Left ventricle myocardium inferior (tissue), 1 donor: ENCODE measurements at regions not wholly inside any gene's neighbourhood (a gene's known extent, or its start where the extent isn't known, plus 50 kb on each side); places are given as distances from the start of the nearest gene placed in this dataset.

Experiments
- DNase-seq: peaks from one replicate; pipeline ENCODE4 v3.0.0-alpha.2; 2020
- H3K27ac ChIP-seq: fragments of 200-600 bp; replicated peaks from 2 replicates; pipeline ENCODE4 v1.8.0; 2021
- H3K27me3 ChIP-seq: fragments of 200-600 bp; 2 replicates; pipeline ENCODE4 v1.8.0; 2021; ENCODE audit warnings: low read depth
- H3K36me3 ChIP-seq: fragments of 200-600 bp; 2 replicates; pipeline ENCODE4 v1.8.0; 2021
- H3K4me1 ChIP-seq: fragments of 200-600 bp; 2 replicates; pipeline ENCODE4 v1.8.0; 2021
- H3K4me3 ChIP-seq: fragments of 200-600 bp; 2 replicates; pipeline ENCODE4 v1.8.0; 2021; ENCODE audit warnings: mild to moderate bottlenecking, moderate library complexity
- H3K9me3 ChIP-seq: fragments of 200-600 bp; replicated peaks from 2 replicates; pipeline ENCODE4 v1.8.0; 2021
- CTCF ChIP-seq: fragments of 200-600 bp; IDR thresholded peaks from 2 replicates; pipeline ENCODE4 v1.8.0; 2021; ENCODE audit warnings: antibody characterized with exemption, mild to moderate bottlenecking, borderline replicate concordance
- intact Hi-C: fragments of 100-400 bp; cut with micrococcal nuclease; formaldehyde crosslinking; loops from one replicate; pipeline ENCODE4 v1.11.0; 2022
- donor health status: DM: no; HTN: yes; CAD: no; lungs with severe emphysema.

- intact Hi-C loops: no loop called here
- no peak for TF ChIP-seq CTCF
- H3K27me3 ChIP-seq: peaks cover 34% of the 10 kb centered on the region
- no peaks in the 10 kb centered on the region for H3K4me1 ChIP-seq
- H3K4me3 ChIP-seq: no peak overlapping the region
- DNase-seq: no peak
- no peaks in the 10 kb centered on the region for H3K36me3 ChIP-seq
- H3K27ac ChIP-seq: no peak overlapping the region
- no peaks in the 10 kb centered on the region for H3K9me3 ChIP-seq
Measured at GRCh38 chr11:116384407-116384806, 388.4 kb downstream of the BUD13 start.

- intact Hi-C loops: no loop called here
- DNase-seq: no peak
- Histone ChIP-seq H3K9me3 (no peaks in the 10 kb centered on the region), H3K27me3 (peaks cover 69% of the 10 kb centered on the region), H3K4me1 (no peaks in the 10 kb centered on the region), H3K27ac (no peak overlapping the region), H3K36me3 (no peaks in the 10 kb centered on the region), H3K4me3 (no peak overlapping the region)
- no peak for TF ChIP-seq CTCF
Measured at GRCh38 chr11:116379185-116379828, 393.5 kb downstream of the BUD13 start.

GRCh38 chr11:116376547-116376946 lies 396.2 kb downstream of the BUD13 start:
- intact Hi-C loops: no loop called here
- Histone ChIP-seq H3K4me1 (no peaks in the 10 kb centered on the region), H3K36me3 (no peaks in the 10 kb centered on the region), H3K27me3 (peaks cover 51% of the 10 kb centered on the region), H3K4me3 (no peak overlapping the region), H3K9me3 (no peaks in the 10 kb centered on the region), H3K27ac (no peak overlapping the region)
- no peak for DNase-seq
- no peak for TF ChIP-seq CTCF

DNA sequence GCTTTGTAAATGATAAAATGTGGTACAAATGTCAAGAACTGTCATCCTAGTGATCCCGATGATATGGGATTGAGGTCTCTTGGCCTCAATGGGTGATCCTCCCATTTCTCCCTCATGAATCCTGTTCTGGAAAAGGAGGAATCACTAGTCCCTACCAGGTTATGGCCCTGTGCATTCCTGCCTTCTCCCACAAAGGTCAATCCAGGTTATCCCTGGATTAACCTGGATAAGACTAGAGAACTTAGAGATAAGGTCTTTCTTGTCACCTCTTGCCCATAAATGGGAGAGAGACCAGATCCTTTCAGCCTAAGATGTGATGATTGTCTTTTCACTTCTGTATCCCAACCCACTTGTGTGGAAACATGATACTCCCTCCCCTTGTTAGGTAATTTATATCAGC lies 396.7 kb downstream of the BUD13 start:
- no peaks in the 10 kb centered on the region for H3K36me3 ChIP-seq
- TF ChIP-seq CTCF: no peak
- intact Hi-C loops: no loop called here
- H3K4me1 ChIP-seq: no peaks in the 10 kb centered on the region
- DNase-seq: no peak
- H3K27ac ChIP-seq: no peak overlapping the region
- no peak overlapping the region for H3K4me3 ChIP-seq
- H3K9me3 ChIP-seq: no peaks in the 10 kb centered on the region
- peaks cover 47% of the 10 kb centered on the region for H3K27me3 ChIP-seq

DNA sequence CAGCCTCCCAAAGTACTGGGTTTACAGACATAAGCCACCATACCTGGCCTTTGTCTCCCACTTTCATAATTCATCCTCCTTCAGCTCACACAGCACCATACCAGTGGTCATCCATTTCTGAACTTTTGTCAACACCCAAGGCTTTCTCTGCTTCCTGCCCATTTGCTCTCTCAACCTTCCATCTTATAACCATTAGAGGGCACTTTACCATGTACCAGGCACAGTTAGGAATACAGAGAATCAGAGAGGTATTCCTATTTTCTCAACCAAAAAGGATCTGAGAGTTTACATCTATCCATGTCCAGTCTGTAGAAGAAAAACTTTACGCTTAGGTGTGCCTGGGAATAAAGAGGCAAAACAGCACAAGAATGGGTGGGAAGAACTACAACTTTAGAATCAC lies 397.6 kb downstream of the BUD13 start:
- TF ChIP-seq CTCF: no peak
- Histone ChIP-seq H3K9me3 (no peaks in the 10 kb centered on the region), H3K4me3 (no peak overlapping the region), H3K36me3 (no peaks in the 10 kb centered on the region), H3K4me1 (no peaks in the 10 kb centered on the region), H3K27me3 (peaks cover 48% of the 10 kb centered on the region), H3K27ac (no peak overlapping the region)
- intact Hi-C loops: no loop called here
- DNase-seq: no peak
